Stimulated activated CD8-positive, alpha-beta memory T cell treated with anti-CD3 and anti-CD28 coated beads, Interleukin-15, amount 100 ng/mL, for 4 hours (primary cell): ENCODE measurements at regions not wholly inside any gene's neighbourhood (a gene's known extent, or its start where the extent isn't known, plus 50 kb on each side); places are given as distances from the start of the nearest gene placed in this dataset.

Experiments used
- DNase-seq, 2 donors: peaks; one replicate each; pipeline ENCODE4 v3.0.0-alpha.2; 2020; ENCODE audit warnings: low read depth in 2 of 2

- DNase-seq, result peak in 1 of 2 donors; percentile 27
Observed at GRCh38 chr6:138692058-138692977, 81.3 kb upstream of the CCDC28A start.

- DNase-seq, result no peak
Observed at GRCh38 chr6:138692978-138693909, 80.3 kb upstream of the CCDC28A start.

- no peak for DNase-seq
Observed at GRCh38 chr6:138695193-138695592, 78.4 kb upstream of the CCDC28A start.

- DNase-seq, result no peak
Observed at GRCh38 chr6:138714493-138714892, 59.1 kb upstream of the CCDC28A start.

- DNase-seq, result no peak
Observed at GRCh38 chr6:138716013-138716412, 57.6 kb upstream of the CCDC28A start.

GRCh38 chr6:138716971-138717665 is 56.5 kb upstream of the CCDC28A start:
- no peak for DNase-seq

GRCh38 chr6:138719011-138719635 is 54.4 kb upstream of the CCDC28A start:
- DNase-seq, result no peak

GRCh38 chr6:138719744-138720143 is 53.8 kb upstream of the CCDC28A start:
- DNase-seq, result no peak

GRCh38 chr6:138722425-138723371 is 50.9 kb upstream of the CCDC28A start:
- DNase-seq, result no peak
